GM21723 (cell line): ENCODE measurements at regions not wholly inside any gene's neighbourhood (a gene's known extent, or its start where the extent isn't known, plus 50 kb on each side); places are given as distances from the start of the nearest gene placed in this dataset.

Source experiments
- ATAC-seq: cut with Tn5 transposase; IDR thresholded peaks from one replicate; pipeline ENCODE4 v1.9.1; 2021; ENCODE audit warnings: mild to moderate bottlenecking, moderate library complexity; ENCODE audit not compliant: unreplicated experiment

DNA sequence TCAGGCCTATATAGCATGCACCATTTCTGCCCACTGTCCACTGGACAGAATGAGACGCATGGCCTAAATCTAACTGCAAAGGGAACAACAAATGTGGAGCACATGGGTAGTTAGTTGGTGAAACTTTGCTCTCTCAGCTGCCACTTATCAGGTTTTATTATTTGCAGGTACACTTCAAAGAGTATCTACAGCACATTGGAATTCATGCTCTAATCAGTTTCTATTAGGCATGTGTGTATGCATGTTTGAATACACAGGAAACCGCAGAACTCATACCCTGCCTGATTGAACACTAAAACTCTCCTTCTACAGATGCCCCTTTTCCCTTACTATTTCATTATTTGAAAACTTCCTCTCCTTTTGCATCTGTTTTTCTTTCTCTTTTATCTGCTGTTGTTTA is 97.4 kb upstream of the HSF2 start:
- no peak for ATAC-seq

GRCh38 chr6:122307577-122307976 is 91.9 kb upstream of the HSF2 start:
- ATAC-seq, result no peak

- ATAC-seq, result no peak
These were observed 91.4 kb upstream of the HSF2 start for GRCh38 chr6:122308074-122308473.

- ATAC-seq, result no peak
These were observed 83.6 kb upstream of the HSF2 start for GRCh38 chr6:122315842-122316241.

DNA sequence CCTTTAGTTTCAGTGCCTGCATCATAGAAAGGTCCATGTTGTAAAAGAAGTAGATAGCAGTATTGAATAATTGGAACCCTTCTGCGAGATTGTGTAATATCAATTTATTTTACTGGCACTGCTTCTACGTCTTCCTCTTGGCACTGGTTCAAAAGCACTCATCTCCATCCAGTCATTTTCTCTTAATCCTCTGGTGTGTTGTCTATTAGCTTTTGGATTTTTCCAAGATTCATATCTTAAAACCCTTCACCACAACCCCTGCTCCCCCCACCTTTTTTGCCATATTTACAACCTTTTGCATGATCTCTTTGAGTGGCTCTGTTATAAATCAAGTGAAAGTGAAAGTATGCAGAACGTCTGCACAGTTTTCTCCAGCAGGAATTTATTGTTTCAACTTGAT is 76.6 kb upstream of the HSF2 start:
- ATAC-seq, result no peak

- ATAC-seq, result no peak
These were observed 76.1 kb upstream of the HSF2 start for GRCh38 chr6:122323361-122323760.

DNA sequence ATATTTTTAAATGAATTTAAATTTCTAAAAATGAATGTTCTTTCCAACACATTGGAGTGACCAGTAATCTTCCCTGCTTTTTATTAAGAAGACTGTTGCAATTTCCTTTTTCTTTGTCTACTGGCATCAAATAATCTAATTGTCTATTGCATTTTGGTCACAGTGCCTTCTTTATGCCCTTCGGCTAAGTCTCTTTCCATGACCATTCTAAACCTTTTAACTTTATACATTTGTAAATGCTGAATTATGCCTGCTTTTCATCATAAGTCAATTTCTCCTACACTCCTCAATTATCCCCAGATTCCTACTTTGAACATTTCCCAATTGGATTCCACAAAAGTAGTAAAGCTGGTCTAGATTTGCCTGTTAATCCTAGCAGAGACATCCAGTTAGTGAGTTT is 69.1 kb upstream of the HSF2 start:
- ATAC-seq, result no peak

DNA sequence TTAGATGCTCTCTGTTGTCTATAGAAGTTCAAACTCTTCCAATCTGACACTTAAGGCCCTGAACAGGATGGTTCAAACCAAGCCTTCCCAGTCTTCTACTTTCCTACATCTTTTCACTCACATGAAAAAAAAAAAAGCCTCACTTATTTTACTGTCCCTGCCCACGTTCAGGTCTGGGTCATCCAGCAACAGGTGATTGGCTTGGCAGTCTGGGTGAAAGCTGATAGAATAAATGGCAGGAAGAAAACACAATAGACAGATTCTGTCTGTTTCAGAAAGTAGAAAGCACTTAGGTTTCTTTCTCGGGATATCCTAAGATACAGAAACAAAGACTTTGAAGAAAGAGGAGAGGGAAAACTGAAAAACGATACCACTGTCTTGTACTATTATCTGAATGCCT is 61.8 kb upstream of the HSF2 start:
- ATAC-seq, result no peak

- ATAC-seq, result no peak
These were observed 59.8 kb upstream of the HSF2 start for GRCh38 chr6:122339661-122340060.

- no peak for ATAC-seq
These were observed 52.2 kb upstream of the HSF2 start for GRCh38 chr6:122347280-122347679.

DNA sequence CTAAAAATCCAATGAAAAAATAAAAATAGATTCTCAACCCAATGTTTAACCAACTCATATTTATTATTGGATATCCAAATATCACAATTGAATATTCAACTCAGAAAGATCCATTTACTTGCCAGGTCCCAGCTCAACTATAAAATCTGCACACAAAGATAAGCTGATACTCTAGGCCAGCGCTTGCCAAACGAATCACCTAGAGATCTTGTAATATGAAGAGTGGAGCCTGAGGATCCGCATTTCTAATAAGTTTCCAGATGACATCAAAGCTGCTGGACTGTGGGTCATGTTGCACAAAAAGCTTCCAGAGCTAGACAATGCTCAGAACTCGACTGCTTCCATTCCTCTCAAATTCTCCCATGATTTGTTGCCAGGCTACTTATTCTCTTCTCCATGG is 51.7 kb upstream of the HSF2 start:
- no peak for ATAC-seq
